ENCODE measurements at regions not wholly inside any gene's neighbourhood (a gene's known extent, or its start where the extent isn't known, plus 50 kb on each side); places are given as distances from the start of the nearest gene placed in this dataset.
"Not testable (repeated sequence)": the region's sequence is repeated elsewhere in the genome, so short reads cannot be mapped to it uniquely, and the experiment has no call there.

DNA sequence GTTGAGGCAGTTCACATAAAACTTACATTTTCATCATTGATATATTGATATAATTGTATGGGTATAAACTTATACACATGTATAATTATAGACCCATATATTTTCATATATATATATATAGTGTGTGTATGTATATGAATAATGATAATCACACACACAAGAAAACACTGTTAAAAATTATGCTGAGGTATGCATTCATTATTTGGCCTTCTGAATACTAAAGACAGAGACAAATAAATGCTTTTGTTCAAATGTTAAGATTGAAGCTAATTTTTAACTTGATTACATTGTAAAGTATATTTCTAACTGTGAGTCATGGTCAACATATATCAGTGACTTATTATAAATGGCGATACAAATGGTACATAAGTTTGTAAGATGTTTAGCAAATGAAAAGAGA is 888.8 kb downstream of the OTOL1 start:
- DNase-seq (ENCODE audit: low spot score) (no peak), FAIRE-seq (no peak)

- FAIRE-seq, result peak; percentile 86
- DNase-seq (ENCODE audit: low spot score), result peak; percentile 79
Observed at GRCh38 chr3:162390891-162391290, 894.3 kb downstream of the OTOL1 start.

- FAIRE-seq, result peak; percentile 48
- peak; percentile 32 for DNase-seq (ENCODE audit: low spot score)
Observed at GRCh38 chr3:162391301-162391700, 894.7 kb downstream of the OTOL1 start.

GRCh38 chr3:162395496-162395895 is 898.9 kb downstream of the OTOL1 start:
- DNase-seq (ENCODE audit: low spot score), result no peak
- FAIRE-seq, result no peak

DNA sequence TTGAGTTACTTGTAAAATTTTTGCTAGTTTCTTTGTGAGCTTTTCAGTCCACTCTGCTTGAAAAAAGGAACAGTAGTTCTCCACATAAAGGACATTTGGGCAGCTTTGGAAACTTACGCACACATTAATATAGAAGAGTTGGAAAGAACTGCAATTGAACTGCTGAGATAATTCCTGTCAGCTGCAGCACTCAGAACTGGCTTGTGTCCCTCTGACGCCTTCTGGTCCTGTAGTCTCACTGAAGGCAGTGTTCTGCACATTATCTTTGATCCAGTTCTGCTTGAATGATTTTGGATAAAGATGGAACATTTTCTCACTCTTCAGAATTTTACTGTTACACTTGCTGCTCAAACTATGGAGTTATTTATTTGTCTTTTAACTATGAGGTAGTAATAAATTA is 901.9 kb downstream of the OTOL1 start:
- DNase-seq (ENCODE audit: low spot score) (no peak), FAIRE-seq (no peak)

- DNase-seq (ENCODE audit: low spot score) (no peak), FAIRE-seq (no peak)
Observed at GRCh38 chr3:162400697-162401096, 904.1 kb downstream of the OTOL1 start.

- DNase-seq (ENCODE audit: low spot score); FAIRE-seq: not testable (repeated sequence)
Observed at GRCh38 chr3:162411556-162411955, 914.9 kb downstream of the OTOL1 start.

GRCh38 chr3:162421721-162422120 is 925.1 kb downstream of the OTOL1 start:
- DNase-seq (ENCODE audit: low spot score) (no peak), FAIRE-seq (no peak)

DNA sequence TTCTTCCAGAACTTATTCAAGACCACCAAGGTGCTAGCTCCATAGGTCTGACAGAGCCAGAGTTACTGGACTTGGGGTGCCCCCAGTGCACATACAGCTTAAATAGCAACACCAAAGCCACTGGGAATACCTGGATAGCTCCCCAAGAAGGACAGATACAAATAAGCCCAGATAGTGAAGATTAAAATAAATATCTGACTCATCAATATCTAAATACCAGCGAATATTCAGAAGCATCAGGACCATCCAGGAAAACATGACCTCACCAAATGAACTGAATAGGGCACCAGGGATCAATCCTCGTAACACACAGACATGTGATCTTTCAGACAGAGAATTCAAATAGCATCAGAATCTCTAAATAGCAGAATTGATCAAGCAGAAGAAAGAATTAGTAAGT is 931.6 kb downstream of the OTOL1 start:
- DNase-seq (ENCODE audit: low spot score) (no peak), FAIRE-seq (no peak)

DNA sequence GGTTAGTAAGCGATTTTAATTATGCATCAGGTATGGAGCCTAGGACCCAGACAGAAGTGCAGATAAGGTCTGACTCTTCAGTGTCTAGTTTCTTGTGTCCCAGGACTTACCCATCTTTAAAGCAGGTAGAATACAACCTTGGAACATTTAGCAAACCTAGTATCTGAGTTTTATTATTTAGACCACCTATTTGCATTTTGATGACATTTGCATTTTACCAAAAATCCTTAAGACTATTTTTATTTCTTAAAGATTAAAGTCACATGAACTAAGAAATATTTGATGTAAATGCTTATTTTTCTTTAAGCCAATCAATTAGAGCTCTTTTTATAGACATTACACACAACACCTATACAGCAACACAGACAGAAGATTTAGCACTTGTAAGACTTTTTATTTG is 939.1 kb downstream of the OTOL1 start:
- DNase-seq (ENCODE audit: low spot score) (no peak), FAIRE-seq (no peak)

- no peak for FAIRE-seq
- DNase-seq (ENCODE audit: low spot score), result no peak
Observed at GRCh38 chr3:162436826-162437225, 940.2 kb downstream of the OTOL1 start.

- DNase-seq (ENCODE audit: low spot score) (peak; percentile 74), FAIRE-seq (no peak)
Observed at GRCh38 chr3:162437480-162437879, 940.9 kb downstream of the OTOL1 start.

- DNase-seq (ENCODE audit: low spot score), result no peak
- FAIRE-seq, result no peak
Observed at GRCh38 chr3:162441716-162442115, 945.1 kb downstream of the OTOL1 start.

DNA sequence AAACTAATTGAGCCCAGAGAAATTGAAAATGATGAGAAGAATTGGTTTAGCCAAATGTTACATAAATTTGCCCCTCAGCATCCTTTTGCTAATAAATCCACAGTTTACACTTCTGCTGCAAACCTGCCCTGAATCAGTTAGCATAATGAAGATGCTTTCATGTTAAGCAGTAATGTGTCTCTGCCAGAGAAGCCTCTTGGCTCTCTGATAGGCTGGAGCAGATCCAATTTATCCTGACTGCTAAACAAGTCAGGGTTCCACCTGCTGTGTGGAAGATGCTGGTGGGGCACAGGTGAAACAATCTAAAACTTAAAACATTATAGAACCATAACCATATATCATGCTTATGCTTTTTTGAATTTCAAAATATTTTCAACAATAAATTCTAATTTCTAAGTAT is 946.8 kb downstream of the OTOL1 start:
- no peak for DNase-seq (ENCODE audit: low spot score)
- no peak for FAIRE-seq

DNA sequence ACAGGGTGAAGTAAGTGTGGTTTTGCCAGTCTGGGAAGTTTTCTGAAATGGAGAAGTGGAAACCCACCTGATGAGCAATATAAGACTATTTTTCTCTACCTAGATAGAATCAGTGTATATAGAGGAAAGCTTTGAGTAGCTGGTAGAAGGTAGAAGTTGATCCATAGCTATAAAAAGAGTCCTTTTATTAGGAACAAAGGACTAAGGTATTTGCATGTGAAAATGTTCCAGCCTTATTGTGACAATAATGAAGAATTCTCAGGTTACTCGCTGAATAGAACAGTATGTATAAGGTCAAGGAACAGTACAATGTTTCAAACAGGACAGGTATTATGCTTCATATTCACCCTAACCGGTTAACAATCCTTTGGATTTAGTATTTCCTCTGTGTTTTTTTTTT is 972.2 kb downstream of the OTOL1 start:
- FAIRE-seq, result no peak
- no peak for DNase-seq (ENCODE audit: low spot score)

- DNase-seq (ENCODE audit: low spot score) (no peak), FAIRE-seq (no peak)
Observed at GRCh38 chr3:162487138-162487537, 990.5 kb downstream of the OTOL1 start.

DNA sequence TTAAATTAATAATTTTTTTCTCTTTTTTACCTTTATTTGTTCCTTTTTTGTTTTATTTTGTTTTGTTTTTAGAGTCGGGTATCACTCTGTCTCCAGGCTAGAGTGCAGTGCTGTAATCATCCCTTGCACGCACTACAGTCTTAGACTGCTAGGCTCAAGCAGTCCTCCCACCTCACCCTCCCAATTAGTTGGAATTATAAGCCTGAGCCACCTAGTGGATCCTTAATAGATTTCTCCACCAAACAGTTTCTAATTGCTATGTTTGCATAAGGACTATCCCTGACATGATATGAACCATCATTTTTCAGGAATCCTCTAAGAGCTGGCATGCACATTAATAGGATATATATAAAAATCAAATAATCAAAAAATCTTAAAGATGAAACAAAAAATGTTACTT is 993.2 kb downstream of the OTOL1 start:
- FAIRE-seq (no peak), DNase-seq (ENCODE audit: low spot score) (no peak)

DNA sequence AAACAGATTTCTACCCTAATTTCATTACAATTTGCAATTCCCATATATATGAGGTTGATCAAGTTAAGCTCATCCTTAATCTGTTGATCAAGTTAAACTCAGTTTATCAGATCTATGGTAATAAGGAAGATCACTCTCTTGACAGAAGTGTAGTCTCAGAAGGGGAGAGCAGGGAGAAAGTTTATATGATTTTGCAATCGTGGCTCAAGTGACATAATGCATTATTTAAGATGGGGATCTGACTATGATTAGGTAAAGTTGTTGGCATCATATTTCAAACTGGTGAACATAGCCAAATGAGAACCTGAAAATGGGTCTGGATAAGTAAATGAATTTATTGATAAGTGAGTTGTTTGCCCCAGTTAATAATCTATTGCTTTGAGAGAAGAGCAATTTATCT is 995.3 kb downstream of the OTOL1 start:
- DNase-seq (ENCODE audit: low spot score) (no peak), FAIRE-seq (no peak)

GRCh38 chr3:162492446-162493081 is 996.0 kb downstream of the OTOL1 start:
- FAIRE-seq, result peak; percentile 26
- peak; percentile 51 for DNase-seq (ENCODE audit: low spot score)

GRCh38 chr3:162498626-162499025 is 1002.0 kb downstream of the OTOL1 start:
- DNase-seq (ENCODE audit: low spot score), result no peak
- FAIRE-seq, result no peak

- peak; percentile 60 for FAIRE-seq
Observed at GRCh38 chr3:162507397-162507796, 1010.8 kb downstream of the OTOL1 start.

GRCh38 chr3:162512488-162512887 is 1015.9 kb downstream of the OTOL1 start:
- FAIRE-seq (no peak), DNase-seq (ENCODE audit: low spot score) (no peak)

More at GRCh38 chr3:162507397-162507796, 1010.8 kb downstream of the OTOL1 start:
- DNase-seq (ENCODE audit: low spot score), result no peak

- FAIRE-seq (no peak), DNase-seq (ENCODE audit: low spot score) (no peak)
Observed at GRCh38 chr3:162517110-162517509, 1020.5 kb downstream of the OTOL1 start.

GRCh38 chr3:162521669-162522068 is 1025.1 kb downstream of the OTOL1 start:
- DNase-seq (ENCODE audit: low spot score) (no peak), FAIRE-seq (no peak)

Data from RCC 7860 (cell line).